ENCODE measurements at regions not wholly inside any gene's neighbourhood (a gene's known extent, or its start where the extent isn't known, plus 50 kb on each side); places are given as distances from the start of the nearest gene placed in this dataset.

DNA sequence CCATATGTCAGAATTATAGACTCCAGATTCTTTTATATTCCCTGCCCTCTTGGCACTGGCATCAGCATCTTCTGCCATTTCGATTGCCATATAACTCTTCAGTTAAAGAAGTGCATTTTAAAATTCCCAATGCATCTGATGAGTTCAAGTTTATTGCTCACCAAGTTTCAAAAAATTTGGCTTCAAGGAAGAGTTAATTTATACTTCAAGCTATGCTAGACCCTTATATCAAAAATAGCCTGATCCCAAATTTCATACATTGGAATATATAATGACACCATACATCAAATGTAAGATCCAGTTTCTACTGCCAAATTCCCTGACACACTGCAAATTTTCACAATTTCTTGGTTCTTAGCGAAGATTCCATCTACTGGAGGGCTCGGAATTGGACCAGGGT, 1058.6 kb downstream of the NTRK3 start:
- H3K27ac ChIP-seq (ENCODE audit: insufficient read depth, low read length) = no peak overlapping the region
- H3K9ac ChIP-seq (ENCODE audit: insufficient read depth, low read length) = no peak overlapping the region
- no peaks in the 10 kb centered on the region for H3K79me2 ChIP-seq (ENCODE audit: control insufficient read depth, insufficient read depth, low read length)
- H3K27me3 ChIP-seq (ENCODE audit: control insufficient read depth, insufficient read depth, low read length) = no peaks in the 10 kb centered on the region
- H3K36me3 ChIP-seq (ENCODE audit: control insufficient read depth, insufficient read depth, low read length) = no peaks in the 10 kb centered on the region
- H3K4me2 ChIP-seq (ENCODE audit: extremely low read depth, insufficient read depth, low read length) = no peak overlapping the region
- TF ChIP-seq, protein P1, sequence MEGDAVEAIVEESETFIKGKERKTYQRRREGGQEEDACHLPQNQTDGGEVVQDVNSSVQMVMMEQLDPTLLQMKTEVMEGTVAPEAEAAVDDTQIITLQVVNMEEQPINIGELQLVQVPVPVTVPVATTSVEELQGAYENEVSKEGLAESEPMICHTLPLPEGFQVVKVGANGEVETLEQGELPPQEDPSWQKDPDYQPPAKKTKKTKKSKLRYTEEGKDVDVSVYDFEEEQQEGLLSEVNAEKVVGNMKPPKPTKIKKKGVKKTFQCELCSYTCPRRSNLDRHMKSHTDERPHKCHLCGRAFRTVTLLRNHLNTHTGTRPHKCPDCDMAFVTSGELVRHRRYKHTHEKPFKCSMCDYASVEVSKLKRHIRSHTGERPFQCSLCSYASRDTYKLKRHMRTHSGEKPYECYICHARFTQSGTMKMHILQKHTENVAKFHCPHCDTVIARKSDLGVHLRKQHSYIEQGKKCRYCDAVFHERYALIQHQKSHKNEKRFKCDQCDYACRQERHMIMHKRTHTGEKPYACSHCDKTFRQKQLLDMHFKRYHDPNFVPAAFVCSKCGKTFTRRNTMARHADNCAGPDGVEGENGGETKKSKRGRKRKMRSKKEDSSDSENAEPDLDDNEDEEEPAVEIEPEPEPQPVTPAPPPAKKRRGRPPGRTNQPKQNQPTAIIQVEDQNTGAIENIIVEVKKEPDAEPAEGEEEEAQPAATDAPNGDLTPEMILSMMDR (conservative IDR thresholded peaks at IDR 0.05 in 1 of 2, IDR thresholded peaks at IDR 0.05 in 1 of 2; ENCODE audit: low read depth in 1 of 2, low read length in 2 of 2) = no peak
- no peak for TF ChIP-seq EZH2 (IDR thresholded peaks at IDR 0.05; ENCODE audit: low read length, missing control alignments)
- no peaks in the 10 kb centered on the region for H4K20me1 ChIP-seq (ENCODE audit: control insufficient read depth, extremely low read depth, insufficient read depth, low read length)
- no peak overlapping the region for H2AFZ ChIP-seq (ENCODE audit: low read length)
- H3K4me1 ChIP-seq (ENCODE audit: control insufficient read depth, extremely low read depth, insufficient read depth, low read length) = no peaks in the 10 kb centered on the region
- no peak overlapping the region for H3K4me3 ChIP-seq (replicated peaks in 1 of 4; ENCODE audit: control extremely low read depth in 1 of 4, insufficient read depth in 1 of 4, low read depth in 3 of 4, low read length in 4 of 4)
- DNase-seq (ENCODE audit: low read depth in 2 of 2) = no peak
- no peaks in the 10 kb centered on the region for H3K9me3 ChIP-seq (ENCODE audit: control insufficient read depth, insufficient read depth, low read depth, low read length)

DNA sequence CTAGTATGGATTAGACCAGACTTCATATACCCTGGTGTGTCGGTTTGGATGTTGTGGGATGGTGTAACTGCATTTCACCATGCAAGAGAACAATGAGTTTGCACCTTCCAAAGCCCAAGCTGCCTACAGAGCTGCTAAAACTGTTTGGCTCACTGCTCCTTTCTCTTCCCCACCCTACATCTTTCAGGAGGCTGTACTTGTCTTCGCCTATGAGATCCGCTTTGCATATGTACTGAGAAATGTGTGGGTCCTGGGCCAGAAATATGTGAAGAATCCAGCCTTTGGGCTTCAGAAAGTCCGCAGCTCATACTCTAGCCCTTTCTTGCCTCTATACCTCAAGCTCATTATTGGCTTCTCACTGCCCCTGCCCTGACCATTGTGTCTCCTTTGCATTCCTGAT, 1060.0 kb downstream of the NTRK3 start:
- Histone ChIP-seq H3K4me2 (ENCODE audit: extremely low read depth, insufficient read depth, low read length) (no peak overlapping the region), H3K27ac (ENCODE audit: insufficient read depth, low read length) (no peak overlapping the region), H3K79me2 (ENCODE audit: control insufficient read depth, insufficient read depth, low read length) (no peaks in the 10 kb centered on the region), H2AFZ (ENCODE audit: low read length) (no peak overlapping the region), H3K27me3 (ENCODE audit: control insufficient read depth, insufficient read depth, low read length) (no peaks in the 10 kb centered on the region), H3K36me3 (ENCODE audit: control insufficient read depth, insufficient read depth, low read length) (no peaks in the 10 kb centered on the region), H3K9me3 (ENCODE audit: control insufficient read depth, insufficient read depth, low read depth, low read length) (no peaks in the 10 kb centered on the region), H4K20me1 (ENCODE audit: control insufficient read depth, extremely low read depth, insufficient read depth, low read length) (no peaks in the 10 kb centered on the region), H3K9ac (ENCODE audit: insufficient read depth, low read length) (no peak overlapping the region), H3K4me1 (ENCODE audit: control insufficient read depth, extremely low read depth, insufficient read depth, low read length) (no peaks in the 10 kb centered on the region), H3K4me3 (replicated peaks in 1 of 4; ENCODE audit: control extremely low read depth in 1 of 4, insufficient read depth in 1 of 4, low read depth in 3 of 4, low read length in 4 of 4) (no peak overlapping the region)
- TF ChIP-seq EZH2 (IDR thresholded peaks at IDR 0.05; ENCODE audit: low read length, missing control alignments) = no peak
- TF ChIP-seq, protein P1 (conservative IDR thresholded peaks at IDR 0.05 in 1 of 2, IDR thresholded peaks at IDR 0.05 in 1 of 2; ENCODE audit: low read depth in 1 of 2, low read length in 2 of 2) = no peak
- DNase-seq (ENCODE audit: low read depth in 2 of 2) = no peak

DNA sequence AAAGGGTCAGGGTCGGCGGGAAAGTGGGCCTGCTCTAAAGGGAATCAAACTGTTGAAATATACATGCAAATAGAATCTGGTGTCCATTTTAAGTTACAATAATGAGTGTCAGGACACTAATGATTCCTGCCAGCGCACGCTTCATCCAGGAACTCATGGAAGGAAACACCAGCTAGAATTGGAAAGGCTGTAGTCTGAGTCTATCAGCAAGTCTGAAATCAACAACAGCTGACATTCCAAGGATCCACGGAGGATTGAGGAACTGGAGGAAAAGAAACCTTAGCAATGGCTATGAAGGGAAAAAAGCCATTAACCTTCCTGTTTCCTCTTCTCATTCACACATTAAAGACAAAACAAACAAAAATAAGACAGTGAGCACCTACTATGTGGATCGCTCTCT, 1063.1 kb downstream of the NTRK3 start:
- Histone ChIP-seq H3K9me3 (ENCODE audit: control insufficient read depth, insufficient read depth, low read depth, low read length) (no peaks in the 10 kb centered on the region), H3K4me1 (ENCODE audit: control insufficient read depth, extremely low read depth, insufficient read depth, low read length) (no peaks in the 10 kb centered on the region), H4K20me1 (ENCODE audit: control insufficient read depth, extremely low read depth, insufficient read depth, low read length) (no peaks in the 10 kb centered on the region), H3K27me3 (ENCODE audit: control insufficient read depth, insufficient read depth, low read length) (no peaks in the 10 kb centered on the region), H3K4me3 (replicated peaks in 1 of 4; ENCODE audit: control extremely low read depth in 1 of 4, insufficient read depth in 1 of 4, low read depth in 3 of 4, low read length in 4 of 4) (no peak overlapping the region), H3K36me3 (ENCODE audit: control insufficient read depth, insufficient read depth, low read length) (no peaks in the 10 kb centered on the region), H3K4me2 (ENCODE audit: extremely low read depth, insufficient read depth, low read length) (no peak overlapping the region), H2AFZ (ENCODE audit: low read length) (no peak overlapping the region), H3K27ac (ENCODE audit: insufficient read depth, low read length) (no peak overlapping the region), H3K9ac (ENCODE audit: insufficient read depth, low read length) (no peak overlapping the region), H3K79me2 (ENCODE audit: control insufficient read depth, insufficient read depth, low read length) (no peaks in the 10 kb centered on the region)
- no peak for TF ChIP-seq EZH2 (IDR thresholded peaks at IDR 0.05; ENCODE audit: low read length, missing control alignments)
- TF ChIP-seq, protein P1 (conservative IDR thresholded peaks at IDR 0.05 in 1 of 2, IDR thresholded peaks at IDR 0.05 in 1 of 2; ENCODE audit: low read depth in 1 of 2, low read length in 2 of 2) = no peak
- DNase-seq (ENCODE audit: low read depth in 2 of 2) = no peak
